ENCODE measurements at regions not wholly inside any gene's neighbourhood (a gene's known extent, or its start where the extent isn't known, plus 50 kb on each side); places are given as distances from the start of the nearest gene placed in this dataset.

- no peak for TF ChIP-seq CTCF (IDR thresholded peaks at IDR 0.05)
- TF ChIP-seq POLR2A (IDR thresholded peaks at IDR 0.05) = no peak
These were observed 237.6 kb upstream of the CRY1 start for GRCh38 chr12:107330831-107331431.

Data from body of pancreas (tissue), 4 donors.